Activated CD4-positive, alpha-beta memory T cell treated with anti-CD3 and anti-CD28 coated beads, Interleukin-2, amount 10 ng/mL, durations not matched to agents 7 days and 5 days (primary cell): ENCODE measurements at regions not wholly inside any gene's neighbourhood (a gene's known extent, or its start where the extent isn't known, plus 50 kb on each side); places are given as distances from the start of the nearest gene placed in this dataset.
"Not testable (repeated sequence)": the region's sequence is repeated elsewhere in the genome, so short reads cannot be mapped to it uniquely, and the experiment has no call there.

Experiments used
- CTCF ChIA-PET: fragments of 350-600 bp; sonication (Branson Sonifier 250); formaldehyde crosslinking; loops from one replicate; lab custom pipeline; 2021; ENCODE audit warnings: antibody characterized with exemption, inconsistent platforms; lab: Charles Lee
- POLR2A ChIA-PET: fragments of 350-600 bp; sonication (Branson Sonifier 250); formaldehyde crosslinking; loops from one replicate; lab custom pipeline; 2021; ENCODE audit warnings: antibody characterized with exemption; lab: Charles Lee
- DNase-seq: peaks from one replicate; pipeline ENCODE4 v3.0.0-alpha.2; 2020
- H3K27ac Mint-ChIP-seq: one replicate; pipeline ENCODE4 v1.8.0; 2021; ENCODE audit warnings: mild to moderate bottlenecking, mixed read lengths
- H3K27me3 Mint-ChIP-seq: one replicate; pipeline ENCODE4 v1.8.0; 2021; ENCODE audit warnings: mixed read lengths
- H3K36me3 Mint-ChIP-seq: one replicate; pipeline ENCODE4 v1.8.0; 2021; ENCODE audit warnings: low read depth, mixed read lengths
- H3K4me1 Mint-ChIP-seq: one replicate; pipeline ENCODE4 v1.8.0; 2021; ENCODE audit warnings: mixed read lengths
- H3K4me3 Mint-ChIP-seq: one replicate; pipeline ENCODE4 v1.8.0; 2021; ENCODE audit warnings: mild to moderate bottlenecking, mixed read lengths
- H3K9me3 Mint-ChIP-seq: one replicate; pipeline ENCODE4 v1.8.0; 2021; ENCODE audit warnings: mixed read lengths

DNA sequence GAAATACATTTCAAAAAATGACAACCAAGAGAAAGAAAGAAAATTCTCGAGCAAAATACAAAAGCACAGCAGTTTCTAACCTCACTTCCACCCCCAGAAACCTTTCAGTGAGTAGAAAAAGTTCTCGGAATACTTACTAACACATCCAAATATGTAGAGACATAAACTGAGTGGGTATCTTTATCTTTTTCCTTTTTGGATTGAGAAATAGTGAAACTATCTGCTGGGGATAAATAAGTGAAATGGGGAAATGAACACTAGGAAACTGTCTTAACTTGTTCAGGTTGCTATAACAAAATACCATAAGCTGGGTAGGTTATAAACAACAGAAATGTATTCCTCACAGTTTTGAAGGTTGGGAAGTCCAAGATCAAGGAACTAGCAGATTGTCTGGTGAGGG is 72.0 kb downstream of the VCAM1 start:
- Mint-ChIP-seq H3K4me3 (no peak overlapping the region), H3K4me1 (no peaks in the 10 kb centered on the region), H3K27me3 (peaks cover 20% of the 10 kb centered on the region), H3K27ac (no peak overlapping the region), H3K36me3 (no peaks in the 10 kb centered on the region), H3K9me3 (no peaks in the 10 kb centered on the region)
- CTCF ChIA-PET = no interaction called here
- POLR2A ChIA-PET = no interaction called here
- DNase-seq = no peak

DNA sequence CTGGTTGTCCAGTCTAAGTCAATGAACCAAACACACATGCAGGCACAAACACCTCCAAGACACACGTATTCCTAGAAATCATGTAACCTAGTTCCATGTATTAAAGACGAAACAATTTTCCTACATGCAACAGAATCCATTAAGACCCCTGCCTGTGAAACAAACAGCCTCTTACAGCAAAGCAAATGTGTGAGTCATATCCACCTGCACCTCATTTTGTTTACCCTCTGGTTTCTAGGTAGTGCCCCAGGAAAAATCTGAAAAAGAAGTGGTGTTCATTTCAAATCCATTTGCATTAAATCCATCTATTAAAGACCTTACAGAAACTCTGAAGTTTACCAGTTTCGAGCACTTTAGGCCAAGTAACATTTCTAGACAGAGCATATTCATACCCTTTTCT is 74.1 kb downstream of the VCAM1 start:
- Mint-ChIP-seq H3K4me3 (no peak overlapping the region), H3K27ac (no peak overlapping the region), H3K4me1 (no peaks in the 10 kb centered on the region), H3K27me3 (peaks cover 15% of the 10 kb centered on the region), H3K9me3 (no peaks in the 10 kb centered on the region), H3K36me3 (no peaks in the 10 kb centered on the region)
- POLR2A ChIA-PET = no interaction called here
- CTCF ChIA-PET = no interaction called here
- DNase-seq = no peak

DNA sequence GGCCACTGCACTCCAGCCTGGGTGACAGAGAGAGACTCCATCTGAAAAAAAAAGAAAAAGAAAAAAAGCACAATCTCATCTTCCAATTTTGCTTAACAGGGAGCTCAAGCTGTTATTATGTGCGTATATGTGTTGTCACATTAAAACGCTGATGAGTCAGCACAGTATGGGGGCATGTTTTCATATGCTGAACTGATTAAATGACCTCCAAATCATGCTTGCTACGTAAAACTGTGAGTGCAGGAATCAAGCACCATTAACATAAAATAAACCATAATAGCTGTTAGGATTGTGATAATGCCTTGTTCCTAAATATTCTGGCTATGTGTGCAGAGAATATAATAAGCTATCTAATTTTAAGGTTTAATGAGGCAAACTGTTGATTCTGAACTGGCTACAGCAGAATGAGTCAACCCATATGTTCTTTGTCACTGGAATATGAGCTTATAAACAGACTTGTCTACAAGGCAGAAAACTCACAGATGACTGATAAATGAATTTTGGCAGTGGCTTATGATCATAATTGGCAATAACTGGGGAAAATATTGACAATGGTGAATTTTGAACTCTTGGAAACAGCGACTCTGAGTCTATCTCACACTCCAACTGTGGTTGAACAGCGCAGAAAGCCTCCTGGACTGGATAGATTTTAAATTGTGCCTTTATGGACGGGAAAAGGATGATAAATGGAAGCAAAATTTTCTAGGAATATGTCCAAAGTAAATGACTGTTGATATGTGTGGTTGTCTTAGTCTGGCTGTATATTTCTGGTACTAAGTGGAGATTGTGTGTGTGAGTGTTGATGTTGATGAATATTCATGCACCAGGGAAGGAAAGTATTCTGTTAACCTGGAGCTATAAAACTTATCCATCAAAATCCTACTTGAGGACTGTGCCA is 75.5 kb downstream of the VCAM1 start:
- ChIA-PET POLR2A (interaction anchor here (0.8 kb wide), 1 partner anchor 82 kb away, joined by 3 read pairs; no protein-coding TSS in a partner anchor), CTCF (no interaction called here)
- Mint-ChIP-seq H3K4me1 (no peaks in the 10 kb centered on the region), H3K27me3 (peaks cover 13% of the 10 kb centered on the region), H3K9me3 (no peaks in the 10 kb centered on the region), H3K27ac (no peak overlapping the region), H3K36me3 (no peaks in the 10 kb centered on the region), H3K4me3 (no peak overlapping the region)
- no peak for DNase-seq

DNA sequence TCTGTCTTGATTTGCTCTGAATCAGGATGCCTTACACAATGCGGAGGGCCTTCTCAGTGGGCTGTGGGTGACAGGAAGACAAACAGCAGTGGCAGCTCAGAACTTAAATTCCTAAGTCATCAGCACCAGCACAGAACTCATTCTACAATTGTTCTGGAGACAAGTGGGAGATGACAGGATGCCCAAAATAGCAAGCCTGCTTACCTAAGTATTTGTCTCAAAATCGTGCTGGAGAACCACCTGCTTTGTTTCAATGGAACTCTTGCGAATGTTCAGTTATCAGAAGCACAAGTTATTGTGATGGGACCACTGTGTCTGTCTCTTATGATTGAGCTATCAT is 76.1 kb downstream of the VCAM1 start:
- Mint-ChIP-seq H3K27me3 (peaks cover 10% of the 10 kb centered on the region), H3K9me3 (no peaks in the 10 kb centered on the region), H3K36me3 (no peaks in the 10 kb centered on the region), H3K27ac (no peak overlapping the region), H3K4me3 (no peak overlapping the region), H3K4me1 (no peaks in the 10 kb centered on the region)
- ChIA-PET POLR2A (interaction anchor here (0.8 kb wide), 1 partner anchor 82 kb away, joined by 3 read pairs; no protein-coding TSS in a partner anchor), CTCF (no interaction called here)
- no peak for DNase-seq

DNA sequence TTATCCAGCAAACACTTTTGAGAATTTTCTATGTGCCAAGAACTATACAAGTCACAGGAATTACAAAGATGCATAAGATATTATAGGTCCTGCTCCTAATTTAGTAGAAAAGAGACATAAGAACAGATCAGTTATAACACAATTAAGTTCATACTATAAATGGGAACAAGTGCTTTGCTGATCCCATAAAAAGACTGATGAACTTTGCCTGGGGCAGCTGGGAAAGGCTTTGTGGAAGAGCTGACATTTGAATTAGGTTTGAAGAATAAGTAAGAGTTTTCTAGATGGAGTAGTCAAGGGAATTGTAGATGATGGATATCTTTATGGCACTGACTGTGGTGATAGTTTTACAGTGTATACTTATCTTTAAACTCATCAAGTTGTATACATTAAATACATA is 76.5 kb downstream of the VCAM1 start:
- H3K36me3 Mint-ChIP-seq = no peaks in the 10 kb centered on the region
- peaks cover 10% of the 10 kb centered on the region for H3K27me3 Mint-ChIP-seq
- H3K4me1 Mint-ChIP-seq = no peaks in the 10 kb centered on the region
- ChIA-PET CTCF (no interaction called here), POLR2A (no interaction called here)
- H3K4me3 Mint-ChIP-seq = no peak overlapping the region
- no peak for DNase-seq
- no peaks in the 10 kb centered on the region for H3K9me3 Mint-ChIP-seq
- H3K27ac Mint-ChIP-seq = no peak overlapping the region

DNA sequence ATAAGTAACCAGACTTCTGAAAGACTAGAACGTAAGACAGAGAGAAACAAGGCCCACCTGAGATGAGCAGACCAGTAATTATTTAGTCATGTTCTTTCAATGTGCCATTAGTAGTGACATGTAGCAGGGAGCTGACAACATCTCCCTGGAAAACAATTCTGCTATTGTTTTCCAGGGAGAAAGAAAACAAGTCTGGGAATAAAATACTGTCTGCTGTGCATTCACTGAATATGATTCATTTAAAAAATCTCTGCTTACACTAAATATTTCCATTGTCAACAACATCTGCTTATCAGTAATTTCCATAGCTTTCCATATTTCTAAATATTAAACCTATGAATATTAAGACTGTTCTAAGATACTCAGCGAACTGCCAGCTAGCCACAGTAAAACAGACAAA is 80.0 kb downstream of the VCAM1 start:
- H3K4me3 Mint-ChIP-seq = no peak overlapping the region
- H3K27me3 Mint-ChIP-seq = peaks cover 7% of the 10 kb centered on the region
- H3K36me3 Mint-ChIP-seq = no peaks in the 10 kb centered on the region
- CTCF ChIA-PET = no interaction called here
- no peaks in the 10 kb centered on the region for H3K4me1 Mint-ChIP-seq
- POLR2A ChIA-PET = no interaction called here
- H3K27ac Mint-ChIP-seq = no peak overlapping the region
- peaks cover 2% of the 10 kb centered on the region for H3K9me3 Mint-ChIP-seq
- DNase-seq = no peak

DNA sequence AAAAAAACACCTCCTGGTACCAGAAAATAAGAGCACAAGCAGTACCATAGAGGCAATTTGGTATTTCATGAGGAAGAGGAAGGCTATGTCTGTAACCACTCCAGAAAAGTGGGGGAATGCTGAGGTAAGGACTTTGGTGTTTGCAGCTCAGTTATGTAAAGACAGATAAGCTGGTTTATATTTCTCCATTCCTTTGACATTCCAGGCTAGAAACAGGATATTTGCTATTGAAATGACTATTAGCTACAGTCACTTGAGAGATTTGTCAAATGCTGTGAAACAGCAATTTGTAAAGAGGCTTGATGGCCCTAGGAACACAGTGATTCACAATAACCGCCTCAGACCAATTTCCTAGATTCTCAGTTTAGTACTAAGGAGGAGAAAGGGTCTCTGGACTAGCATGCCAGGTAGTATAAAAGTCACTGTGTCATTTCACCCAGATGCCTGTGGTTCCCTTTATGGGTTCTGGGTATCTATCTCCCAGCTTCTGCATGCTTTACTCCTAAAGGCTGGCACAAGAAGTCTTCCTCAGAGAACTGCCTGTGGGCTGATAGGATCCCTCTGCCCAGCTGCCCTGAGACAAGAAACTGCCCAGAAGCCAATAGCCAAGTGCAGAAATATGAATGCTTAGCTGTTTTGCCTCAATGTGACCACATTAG is 80.5 kb downstream of the VCAM1 start:
- peaks cover 2% of the 10 kb centered on the region for H3K9me3 Mint-ChIP-seq
- no peaks in the 10 kb centered on the region for H3K4me1 Mint-ChIP-seq
- DNase-seq = no peak
- H3K4me3 Mint-ChIP-seq = no peak overlapping the region
- H3K27ac Mint-ChIP-seq = no peak overlapping the region
- H3K36me3 Mint-ChIP-seq = no peaks in the 10 kb centered on the region
- peaks cover 5% of the 10 kb centered on the region for H3K27me3 Mint-ChIP-seq
- ChIA-PET POLR2A (no interaction called here), CTCF (no interaction called here)

DNA sequence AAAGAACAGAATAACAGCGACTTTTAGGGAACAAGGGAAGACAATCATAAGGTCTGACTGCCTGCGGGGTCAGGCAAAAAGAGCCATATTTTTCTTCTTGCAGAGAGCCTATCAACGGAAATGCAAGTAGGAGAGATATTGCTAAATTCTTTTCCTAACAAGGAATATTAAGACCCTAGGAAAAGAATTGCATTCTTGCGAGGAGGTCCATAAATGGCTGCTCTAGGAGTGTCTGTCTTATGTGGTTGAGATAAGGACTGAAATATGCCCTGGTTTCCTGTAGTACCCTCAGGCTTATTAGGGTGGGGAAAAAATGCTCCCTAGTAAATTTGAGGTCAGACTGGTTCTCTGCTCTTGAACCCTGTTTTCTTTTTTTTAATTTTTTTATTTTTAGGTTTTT is 81.7 kb downstream of the VCAM1 start:
- H3K27ac Mint-ChIP-seq, H3K4me1 Mint-ChIP-seq, CTCF ChIA-PET, H3K9me3 Mint-ChIP-seq, H3K36me3 Mint-ChIP-seq, POLR2A ChIA-PET, H3K4me3 Mint-ChIP-seq, H3K27me3 Mint-ChIP-seq, DNase-seq: not testable (repeated sequence)

DNA sequence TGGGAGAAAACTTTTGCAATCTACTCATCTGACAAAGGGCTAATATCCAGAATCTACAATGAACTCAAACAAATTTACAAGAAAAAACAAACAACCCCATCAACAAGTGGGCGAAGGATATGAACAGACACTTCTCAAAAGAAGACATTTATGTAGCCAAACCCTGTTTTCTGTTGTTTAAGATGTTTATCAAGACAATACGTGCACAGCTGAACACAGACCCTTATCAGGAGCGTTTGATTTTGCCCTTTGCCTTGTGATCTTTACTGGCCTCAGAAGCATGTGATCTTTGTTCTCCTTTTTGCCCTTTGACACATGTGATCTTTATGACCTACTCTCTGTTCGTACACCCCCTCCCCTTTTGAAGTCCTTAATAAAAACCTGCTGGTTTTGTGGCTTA is 83.7 kb downstream of the VCAM1 start:
- POLR2A ChIA-PET, H3K4me3 Mint-ChIP-seq, H3K27me3 Mint-ChIP-seq, H3K9me3 Mint-ChIP-seq, H3K27ac Mint-ChIP-seq, H3K36me3 Mint-ChIP-seq, H3K4me1 Mint-ChIP-seq, DNase-seq, CTCF ChIA-PET: not testable (repeated sequence)

DNA sequence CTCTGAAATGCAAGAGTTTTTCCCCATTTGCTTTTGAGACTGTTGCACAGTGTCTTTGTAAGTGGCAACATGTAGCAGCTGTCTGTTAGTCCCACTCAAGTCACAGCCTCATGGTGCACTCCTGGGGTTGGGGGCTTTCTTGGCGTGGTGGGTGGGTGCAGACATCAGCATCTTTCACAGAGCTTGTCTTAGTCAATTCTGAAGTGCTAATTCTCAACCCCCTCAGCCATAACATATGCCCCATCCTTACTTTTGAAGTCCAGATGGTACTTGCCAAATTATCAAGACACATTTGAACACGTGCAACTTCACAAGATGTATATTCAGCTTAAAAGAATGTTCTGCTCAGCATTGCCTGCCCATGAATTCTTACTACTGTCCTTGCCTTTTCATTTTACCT is 87.1 kb downstream of the VCAM1 start:
- H3K27ac Mint-ChIP-seq = no peak overlapping the region
- POLR2A ChIA-PET = no interaction called here
- H3K36me3 Mint-ChIP-seq = no peaks in the 10 kb centered on the region
- H3K4me1 Mint-ChIP-seq = peaks cover 2% of the 10 kb centered on the region
- H3K9me3 Mint-ChIP-seq = peaks cover 2% of the 10 kb centered on the region
- no peak for DNase-seq
- no peak overlapping the region for H3K4me3 Mint-ChIP-seq
- H3K27me3 Mint-ChIP-seq = peaks cover 6% of the 10 kb centered on the region
- CTCF ChIA-PET = no interaction called here

DNA sequence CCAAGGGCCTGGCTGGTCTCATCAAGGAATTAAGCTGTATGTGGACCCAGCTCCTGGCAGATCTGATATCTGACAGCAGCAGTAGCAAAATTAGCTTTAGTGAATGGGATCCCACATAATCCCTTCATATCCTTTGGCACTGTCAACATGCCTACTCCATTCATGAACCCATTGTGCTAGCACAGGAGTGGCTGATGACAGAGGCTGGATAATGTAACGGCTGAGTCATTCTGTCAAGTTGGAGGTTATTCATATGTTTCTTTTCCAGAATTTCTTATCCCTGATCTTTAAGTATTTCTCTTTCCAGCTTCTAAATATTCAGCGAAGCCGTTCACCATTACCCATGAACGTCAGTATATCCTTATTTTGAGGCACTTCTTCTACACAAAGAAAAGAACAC is 84.3 kb downstream of the EXTL2 start:
- H3K4me3 Mint-ChIP-seq = no peak overlapping the region
- no peak for DNase-seq
- peaks cover 8% of the 10 kb centered on the region for H3K4me1 Mint-ChIP-seq
- H3K9me3 Mint-ChIP-seq = no peaks in the 10 kb centered on the region
- H3K27ac Mint-ChIP-seq = no peak overlapping the region
- H3K36me3 Mint-ChIP-seq = no peaks in the 10 kb centered on the region
- CTCF ChIA-PET = interaction anchor here (2.0 kb wide), 1 partner anchor 478 kb away, joined by 4 read pairs; no protein-coding TSS in a partner anchor
- H3K27me3 Mint-ChIP-seq = peaks cover 18% of the 10 kb centered on the region
- POLR2A ChIA-PET = no interaction called here

DNA sequence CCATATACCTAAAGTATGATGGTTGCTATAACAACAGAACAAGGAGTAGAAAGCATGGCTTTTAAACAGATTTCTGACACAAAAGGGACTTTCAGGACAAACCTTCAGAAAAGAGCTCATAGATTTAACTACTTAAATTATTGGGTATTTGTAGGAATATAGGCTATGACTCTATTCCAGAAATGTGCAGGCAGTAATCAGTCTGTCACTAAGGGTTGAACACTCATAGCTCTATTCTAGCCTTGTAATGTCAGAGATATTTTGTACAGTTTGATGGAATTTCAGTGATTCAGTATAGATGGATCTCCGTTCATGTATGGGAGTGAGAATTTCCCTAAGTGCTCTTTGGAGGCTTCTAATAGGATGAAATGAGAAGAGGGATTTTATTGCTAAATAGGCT is 82.8 kb downstream of the EXTL2 start:
- Mint-ChIP-seq H3K9me3 (no peaks in the 10 kb centered on the region), H3K27me3 (peaks cover 18% of the 10 kb centered on the region), H3K4me3 (no peak overlapping the region), H3K36me3 (no peaks in the 10 kb centered on the region), H3K4me1 (peaks cover 8% of the 10 kb centered on the region), H3K27ac (no peak overlapping the region)
- ChIA-PET POLR2A (no interaction called here), CTCF (interaction anchor here (2.0 kb wide), 1 partner anchor 476 kb away, joined by 4 read pairs; no protein-coding TSS in a partner anchor)
- DNase-seq = no peak

DNA sequence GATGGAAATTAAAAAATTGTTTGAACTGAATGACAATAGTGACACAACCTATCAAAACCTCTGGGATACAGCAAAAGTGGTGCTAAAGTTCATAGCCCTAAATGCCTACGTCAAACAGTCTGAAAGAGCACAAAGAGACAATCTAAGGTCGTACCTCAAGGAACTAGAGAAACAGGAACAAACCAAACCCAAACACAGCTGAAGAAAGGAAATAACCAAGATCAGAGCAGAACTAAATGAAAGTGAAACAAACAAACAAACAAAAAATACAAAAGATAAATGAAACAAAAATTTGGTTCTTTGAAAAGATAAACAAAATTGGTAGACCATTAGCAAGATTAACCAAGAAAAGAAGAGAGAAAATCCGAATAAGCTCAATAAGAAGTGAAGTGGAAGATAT is 79.7 kb downstream of the EXTL2 start:
- H3K27me3 Mint-ChIP-seq = peaks cover 24% of the 10 kb centered on the region
- H3K27ac Mint-ChIP-seq, DNase-seq, H3K36me3 Mint-ChIP-seq, H3K9me3 Mint-ChIP-seq, H3K4me1 Mint-ChIP-seq, H3K4me3 Mint-ChIP-seq, CTCF ChIA-PET: not testable (repeated sequence)
- POLR2A ChIA-PET = interaction anchor here (0.9 kb wide), 1 partner anchor 777 kb away, joined by 3 read pairs; no protein-coding TSS in a partner anchor
